Neutrophil (primary cell): ENCODE measurements at regions not wholly inside any gene's neighbourhood (a gene's known extent, or its start where the extent isn't known, plus 50 kb on each side); places are given as distances from the start of the nearest gene placed in this dataset.

Experiments
- H3K27ac ChIP-seq: fragments of 200-600 bp; sonication (generic); 2 replicates; pipeline ENCODE4 v1.5.1; 2016; ENCODE audit warnings: mild to moderate bottlenecking, moderate library complexity
- H3K27me3 ChIP-seq: fragments of 200-600 bp; sonication (generic); 2 replicates; pipeline ENCODE4 v1.6.0; 2016; ENCODE audit warnings: mild to moderate bottlenecking
- H3K36me3 ChIP-seq: fragments of 200-600 bp; sonication (generic); 2 replicates; pipeline ENCODE4 v1.5.1; 2017
- H3K4me1 ChIP-seq, 2 experiments: fragments of 200-600 bp in 1 of 2; sonication (generic) in 1 of 2; 1 replicate in 1 of 2; 2 replicates in 1 of 2; pipeline versions ENCODE4 v1.5.1 to v1.6.1; 2013 to 2016; ENCODE audit warnings: low read depth in 1 of 2, low read length in 1 of 2, mild to moderate bottlenecking in 1 of 2, moderate library complexity in 1 of 2; ENCODE audit not compliant: control insufficient read depth in 1 of 2, insufficient read depth in 1 of 2
- H3K4me3 ChIP-seq, 2 experiments: fragments of 200-600 bp in 1 of 2; sonication (generic) in 1 of 2; 1 replicate in 1 of 2; 2 replicates in 1 of 2; pipeline ENCODE4 v1.5.1; 2013 to 2016; ENCODE audit warnings: low read depth in 1 of 2, low read length in 1 of 2, mild to moderate bottlenecking in 1 of 2, moderate library complexity in 1 of 2
- H3K9me3 ChIP-seq: fragments of 200-600 bp; sonication (generic); 2 replicates; pipeline ENCODE4 v1.5.1; 2016
- CTCF ChIP-seq: fragments of 200-600 bp; sonication (generic); IDR thresholded peaks from 2 replicates; pipeline ENCODE4 v1.5.1; 2016; ENCODE audit warnings: antibody characterized with exemption

- H3K36me3 ChIP-seq = no peaks in the 10 kb centered on the region
- H3K4me3 ChIP-seq = no peak overlapping the region
- TF ChIP-seq CTCF = no peak
Measured at GRCh38 chrX:131709553-131709952, 165.7 kb downstream of the OR13H1 start.

GRCh38 chrX:131711478-131711867, 167.6 kb downstream of the OR13H1 start:
- TF ChIP-seq CTCF = no peak
- H3K9me3 ChIP-seq = no peaks in the 10 kb centered on the region
- H3K27ac ChIP-seq = no peak overlapping the region
- peaks cover 0 to 8% of the 10 kb centered on the region in 2 experiments for H3K4me1 ChIP-seq
- H3K36me3 ChIP-seq = no peaks in the 10 kb centered on the region
- peak overlapping the region in 1 of 2 experiments; percentile 35 for H3K4me3 ChIP-seq
- H3K27me3 ChIP-seq = no peaks in the 10 kb centered on the region

More at GRCh38 chrX:131709553-131709952, 165.7 kb downstream of the OR13H1 start:
- no peaks in the 10 kb centered on the region for H3K27me3 ChIP-seq
- peaks cover 0 to 19% of the 10 kb centered on the region in 2 experiments for H3K4me1 ChIP-seq
- H3K27ac ChIP-seq = no peak overlapping the region
- no peaks in the 10 kb centered on the region for H3K9me3 ChIP-seq

- Histone ChIP-seq H3K4me3 (no peak overlapping the region), H3K4me1 (peaks cover 0 to 6% of the 10 kb centered on the region in 2 experiments), H3K9me3 (no peaks in the 10 kb centered on the region), H3K27ac (no peak overlapping the region), H3K36me3 (no peaks in the 10 kb centered on the region), H3K27me3 (no peaks in the 10 kb centered on the region)
- TF ChIP-seq CTCF = no peak
Measured at GRCh38 chrX:131723646-131724045, 179.8 kb downstream of the OR13H1 start.

- Histone ChIP-seq H3K4me3 (no peak overlapping the region), H3K36me3 (no peaks in the 10 kb centered on the region), H3K9me3 (no peaks in the 10 kb centered on the region)
Measured at GRCh38 chrX:131724292-131724691, 180.4 kb downstream of the OR13H1 start.

GRCh38 chrX:131725001-131725654, 181.3 kb downstream of the OR13H1 start:
- Histone ChIP-seq H3K36me3 (no peaks in the 10 kb centered on the region), H3K27me3 (no peaks in the 10 kb centered on the region), H3K4me1 (peaks cover 0 to 16% of the 10 kb centered on the region in 2 experiments), H3K27ac (no peak overlapping the region), H3K4me3 (no peak overlapping the region), H3K9me3 (no peaks in the 10 kb centered on the region)
- no peak for TF ChIP-seq CTCF

More at GRCh38 chrX:131724292-131724691, 180.4 kb downstream of the OR13H1 start:
- TF ChIP-seq CTCF = no peak
- no peak overlapping the region for H3K27ac ChIP-seq
- peaks cover 0 to 13% of the 10 kb centered on the region in 2 experiments for H3K4me1 ChIP-seq
- no peaks in the 10 kb centered on the region for H3K27me3 ChIP-seq
